ENCODE measurements at regions not wholly inside any gene's neighbourhood (a gene's known extent, or its start where the extent isn't known, plus 50 kb on each side); places are given as distances from the start of the nearest gene placed in this dataset.

- Histone ChIP-seq H3K36me3 (ENCODE audit: control insufficient read depth in 2 of 2, insufficient read depth in 2 of 2, low read length in 1 of 2) (no peaks in the 10 kb centered on the region), H3K27ac (ENCODE audit: low read depth in 2 of 2, low read length in 1 of 2) (no peak overlapping the region), H3K4me3 (ENCODE audit: low read depth in 1 of 2, low read length in 2 of 2) (no peak overlapping the region), H3K27me3 (ENCODE audit: control insufficient read depth in 1 of 2, insufficient read depth in 2 of 2, low read length in 2 of 2) (no peaks in the 10 kb centered on the region), H3K4me1 (ENCODE audit: control insufficient read depth in 2 of 2, insufficient read depth in 2 of 2, low read length in 1 of 2) (no peaks in the 10 kb centered on the region), H3K9me3 (ENCODE audit: control insufficient read depth in 2 of 2, insufficient read depth in 1 of 2, low read depth in 1 of 2, low read length in 1 of 2) (no peaks in the 10 kb centered on the region)
- 90% methylated on average over 3 of the region's 3 CpGs for WGBS, 2 donors
These were observed 429.2 kb downstream of the TNS1 start for GRCh38 chr2:217573571-217573970.

DNA sequence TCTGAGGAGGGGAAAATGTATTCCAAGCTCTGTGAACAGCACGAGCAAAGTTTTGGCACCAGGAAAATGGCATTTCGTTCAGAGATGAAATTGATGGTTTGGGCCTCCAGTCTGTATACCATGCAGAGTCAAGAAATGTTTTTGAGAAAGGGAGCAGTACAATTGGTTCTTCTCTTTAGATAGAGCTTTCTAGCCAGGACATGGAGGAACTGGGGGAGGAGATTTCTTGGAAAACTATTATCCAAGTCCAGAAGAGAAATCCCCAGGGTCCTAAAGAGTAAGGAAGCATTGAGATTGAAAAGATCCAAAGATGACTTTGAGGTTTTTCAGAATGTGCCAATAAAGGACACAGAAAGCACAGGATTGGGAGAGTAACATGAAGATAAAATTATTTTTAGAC is 432.4 kb downstream of the TNS1 start:
- Histone ChIP-seq H3K4me1 (ENCODE audit: control insufficient read depth in 2 of 2, insufficient read depth in 2 of 2, low read length in 1 of 2) (no peaks in the 10 kb centered on the region), H3K36me3 (ENCODE audit: control insufficient read depth in 2 of 2, insufficient read depth in 2 of 2, low read length in 1 of 2) (no peaks in the 10 kb centered on the region), H3K9me3 (ENCODE audit: control insufficient read depth in 2 of 2, insufficient read depth in 1 of 2, low read depth in 1 of 2, low read length in 1 of 2) (no peaks in the 10 kb centered on the region), H3K27me3 (ENCODE audit: control insufficient read depth in 1 of 2, insufficient read depth in 2 of 2, low read length in 2 of 2) (no peaks in the 10 kb centered on the region), H3K4me3 (ENCODE audit: low read depth in 1 of 2, low read length in 2 of 2) (no peak overlapping the region), H3K27ac (ENCODE audit: low read depth in 2 of 2, low read length in 1 of 2) (no peak overlapping the region)
- WGBS, 2 donors = 83 to 87% methylated on average over 2 of the region's 2 CpGs

DNA sequence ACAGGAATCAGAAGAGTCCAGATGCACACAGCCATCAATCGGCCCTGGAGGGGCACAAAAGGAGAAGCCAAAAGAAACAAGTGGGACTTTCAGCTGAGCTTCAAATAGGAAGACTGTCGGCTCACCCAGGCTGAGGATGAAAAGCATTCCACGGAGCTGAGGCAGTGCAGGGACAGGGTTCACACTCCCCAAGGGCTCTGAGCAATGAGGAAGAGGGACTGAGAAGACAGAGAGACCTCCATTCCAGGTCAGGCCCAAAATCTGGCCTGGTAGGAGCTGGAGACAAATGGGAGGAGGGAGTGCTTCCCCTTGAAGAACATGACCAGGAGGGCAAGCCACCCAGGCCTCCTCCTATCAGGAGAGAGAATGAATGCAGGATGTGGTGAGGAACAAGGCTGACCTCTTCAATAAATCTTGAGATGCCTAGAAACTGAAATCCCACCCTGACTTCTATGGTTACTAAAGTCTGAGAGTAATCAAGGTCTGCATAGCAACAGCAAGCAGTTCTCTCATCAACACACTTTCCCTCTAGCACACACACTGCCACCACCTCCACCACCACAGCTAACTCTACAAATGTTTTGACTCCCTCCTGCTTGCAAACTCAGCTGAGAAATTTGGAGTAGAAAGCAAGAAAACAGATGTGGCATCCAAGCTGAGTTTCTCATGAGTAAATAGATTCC is 434.4 kb downstream of the TNS1 start:
- Histone ChIP-seq H3K27me3 (ENCODE audit: control insufficient read depth in 1 of 2, insufficient read depth in 2 of 2, low read length in 2 of 2) (no peaks in the 10 kb centered on the region), H3K9me3 (ENCODE audit: control insufficient read depth in 2 of 2, insufficient read depth in 1 of 2, low read depth in 1 of 2, low read length in 1 of 2) (no peaks in the 10 kb centered on the region), H3K4me1 (ENCODE audit: control insufficient read depth in 2 of 2, insufficient read depth in 2 of 2, low read length in 1 of 2) (no peaks in the 10 kb centered on the region), H3K36me3 (ENCODE audit: control insufficient read depth in 2 of 2, insufficient read depth in 2 of 2, low read length in 1 of 2) (no peaks in the 10 kb centered on the region), H3K4me3 (ENCODE audit: low read depth in 1 of 2, low read length in 2 of 2) (no peak overlapping the region), H3K27ac (ENCODE audit: low read depth in 2 of 2, low read length in 1 of 2) (no peak overlapping the region)
- WGBS, 2 donors = 74 to 79% methylated on average over 3 of the region's 3 CpGs

DNA sequence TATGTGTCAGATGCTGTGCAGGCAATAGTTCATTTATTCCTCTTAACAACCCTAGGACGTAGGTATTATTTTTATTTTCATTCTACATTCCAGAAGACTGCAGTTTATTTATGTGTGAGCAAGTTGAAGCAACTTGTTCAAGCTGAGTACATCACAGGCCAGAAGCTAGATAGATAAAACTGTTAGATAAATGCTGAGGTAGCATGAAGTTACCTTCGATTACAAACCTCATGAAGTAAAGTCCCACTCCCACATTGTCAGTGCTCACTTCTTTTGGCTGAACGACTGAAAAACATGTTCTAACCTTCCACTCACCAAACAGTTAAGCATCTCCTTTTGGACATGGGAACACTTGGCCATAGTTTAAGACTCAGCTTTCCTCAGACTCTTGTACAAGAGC is 439.2 kb downstream of the TNS1 start:
- H3K9me3 ChIP-seq (ENCODE audit: control insufficient read depth in 2 of 2, insufficient read depth in 1 of 2, low read depth in 1 of 2, low read length in 1 of 2) = no peaks in the 10 kb centered on the region
- no peaks in the 10 kb centered on the region for H3K27me3 ChIP-seq (ENCODE audit: control insufficient read depth in 1 of 2, insufficient read depth in 2 of 2, low read length in 2 of 2)
- no peaks in the 10 kb centered on the region for H3K36me3 ChIP-seq (ENCODE audit: control insufficient read depth in 2 of 2, insufficient read depth in 2 of 2, low read length in 1 of 2)
- H3K4me1 ChIP-seq (ENCODE audit: control insufficient read depth in 2 of 2, insufficient read depth in 2 of 2, low read length in 1 of 2) = no peaks in the 10 kb centered on the region
- H3K4me3 ChIP-seq (ENCODE audit: low read depth in 1 of 2, low read length in 2 of 2) = no peak overlapping the region
- H3K27ac ChIP-seq (ENCODE audit: low read depth in 2 of 2, low read length in 1 of 2) = no peak overlapping the region
- 81 to 84% methylated on average over 3 of the region's 3 CpGs for WGBS, 2 donors

GRCh38 chr2:217562871-217563480 is 439.8 kb downstream of the TNS1 start:
- 87 to 92% methylated on average over 4 of the region's 4 CpGs for WGBS, 2 donors
- Histone ChIP-seq H3K9me3 (ENCODE audit: control insufficient read depth in 2 of 2, insufficient read depth in 1 of 2, low read depth in 1 of 2, low read length in 1 of 2) (no peaks in the 10 kb centered on the region), H3K27me3 (ENCODE audit: control insufficient read depth in 1 of 2, insufficient read depth in 2 of 2, low read length in 2 of 2) (no peaks in the 10 kb centered on the region), H3K36me3 (ENCODE audit: control insufficient read depth in 2 of 2, insufficient read depth in 2 of 2, low read length in 1 of 2) (peaks cover 0 to 1% of the 10 kb centered on the region in 2 donors), H3K4me1 (ENCODE audit: control insufficient read depth in 2 of 2, insufficient read depth in 2 of 2, low read length in 1 of 2) (no peaks in the 10 kb centered on the region), H3K4me3 (ENCODE audit: low read depth in 1 of 2, low read length in 2 of 2) (no peak overlapping the region), H3K27ac (ENCODE audit: low read depth in 2 of 2, low read length in 1 of 2) (no peak overlapping the region)

GRCh38 chr2:217559084-217559483 is 443.7 kb downstream of the TNS1 start:
- no peaks in the 10 kb centered on the region for H3K4me1 ChIP-seq (ENCODE audit: control insufficient read depth in 2 of 2, insufficient read depth in 2 of 2, low read length in 1 of 2)
- no peak overlapping the region for H3K27ac ChIP-seq (ENCODE audit: low read depth in 2 of 2, low read length in 1 of 2)
- H3K9me3 ChIP-seq (ENCODE audit: control insufficient read depth in 2 of 2, insufficient read depth in 1 of 2, low read depth in 1 of 2, low read length in 1 of 2) = no peaks in the 10 kb centered on the region
- WGBS, 2 donors = 64 to 84% methylated on average over 2 of the region's 2 CpGs
- no peaks in the 10 kb centered on the region for H3K27me3 ChIP-seq (ENCODE audit: control insufficient read depth in 1 of 2, insufficient read depth in 2 of 2, low read length in 2 of 2)
- H3K36me3 ChIP-seq (ENCODE audit: control insufficient read depth in 2 of 2, insufficient read depth in 2 of 2, low read length in 1 of 2) = peaks cover 0 to 5% of the 10 kb centered on the region in 2 donors
- no peak overlapping the region for H3K4me3 ChIP-seq (ENCODE audit: low read depth in 1 of 2, low read length in 2 of 2)

GRCh38 chr2:217555081-217555876 is 447.5 kb downstream of the TNS1 start:
- H3K27ac ChIP-seq (ENCODE audit: low read depth in 2 of 2, low read length in 1 of 2) = peak overlapping the region in 1 of 2 donors; percentile 2
- H3K4me1 ChIP-seq (ENCODE audit: control insufficient read depth in 2 of 2, insufficient read depth in 2 of 2, low read length in 1 of 2) = no peaks in the 10 kb centered on the region
- no peaks in the 10 kb centered on the region for H3K9me3 ChIP-seq (ENCODE audit: control insufficient read depth in 2 of 2, insufficient read depth in 1 of 2, low read depth in 1 of 2, low read length in 1 of 2)
- H3K27me3 ChIP-seq (ENCODE audit: control insufficient read depth in 1 of 2, insufficient read depth in 2 of 2, low read length in 2 of 2) = no peaks in the 10 kb centered on the region
- 24 to 43% methylated on average over 7 of the region's 7 CpGs for WGBS, 2 donors
- H3K36me3 ChIP-seq (ENCODE audit: control insufficient read depth in 2 of 2, insufficient read depth in 2 of 2, low read length in 1 of 2) = peaks cover 0 to 5% of the 10 kb centered on the region in 2 donors
- H3K4me3 ChIP-seq (ENCODE audit: low read depth in 1 of 2, low read length in 2 of 2) = no peak overlapping the region

DNA sequence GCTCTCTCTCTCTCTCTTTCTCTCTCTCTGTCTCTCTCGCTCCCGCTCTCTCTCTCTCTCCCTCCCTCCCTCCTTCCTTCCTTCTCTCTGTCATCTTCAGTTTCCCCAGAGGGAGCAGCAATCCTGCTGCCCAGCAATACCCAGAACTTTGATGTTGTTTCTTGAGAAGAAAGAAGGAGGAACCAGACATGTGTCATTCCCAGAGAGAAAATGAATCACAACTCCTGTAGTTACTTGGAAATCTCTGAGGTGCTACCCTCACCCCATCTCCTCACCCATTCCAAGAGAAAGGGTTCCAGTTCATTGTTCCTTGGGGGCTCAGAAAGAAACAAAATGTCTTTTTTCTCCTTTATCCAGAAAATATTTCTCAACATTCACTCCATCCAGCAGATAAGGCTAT is 449.1 kb downstream of the TNS1 start:
- Histone ChIP-seq H3K4me3 (ENCODE audit: low read depth in 1 of 2, low read length in 2 of 2) (no peak overlapping the region), H3K36me3 (ENCODE audit: control insufficient read depth in 2 of 2, insufficient read depth in 2 of 2, low read length in 1 of 2) (peaks cover 0 to 5% of the 10 kb centered on the region in 2 donors), H3K4me1 (ENCODE audit: control insufficient read depth in 2 of 2, insufficient read depth in 2 of 2, low read length in 1 of 2) (no peaks in the 10 kb centered on the region), H3K27ac (ENCODE audit: low read depth in 2 of 2, low read length in 1 of 2) (no peak overlapping the region), H3K9me3 (ENCODE audit: control insufficient read depth in 2 of 2, insufficient read depth in 1 of 2, low read depth in 1 of 2, low read length in 1 of 2) (no peaks in the 10 kb centered on the region), H3K27me3 (ENCODE audit: control insufficient read depth in 1 of 2, insufficient read depth in 2 of 2, low read length in 2 of 2) (no peaks in the 10 kb centered on the region)
- WGBS, 2 donors = 90 to 92% methylated on average over 2 of the region's 2 CpGs

GRCh38 chr2:217553202-217553601 is 449.6 kb downstream of the TNS1 start:
- Histone ChIP-seq H3K27ac (ENCODE audit: low read depth in 2 of 2, low read length in 1 of 2) (no peak overlapping the region), H3K36me3 (ENCODE audit: control insufficient read depth in 2 of 2, insufficient read depth in 2 of 2, low read length in 1 of 2) (peaks cover 0 to 5% of the 10 kb centered on the region in 2 donors), H3K9me3 (ENCODE audit: control insufficient read depth in 2 of 2, insufficient read depth in 1 of 2, low read depth in 1 of 2, low read length in 1 of 2) (no peaks in the 10 kb centered on the region), H3K4me3 (ENCODE audit: low read depth in 1 of 2, low read length in 2 of 2) (no peak overlapping the region), H3K27me3 (ENCODE audit: control insufficient read depth in 1 of 2, insufficient read depth in 2 of 2, low read length in 2 of 2) (no peaks in the 10 kb centered on the region), H3K4me1 (ENCODE audit: control insufficient read depth in 2 of 2, insufficient read depth in 2 of 2, low read length in 1 of 2) (no peaks in the 10 kb centered on the region)
- WGBS, 2 donors = 82 to 91% methylated on average over 4 of the region's 4 CpGs
